ENCODE measurements at regions not wholly inside any gene's neighbourhood (a gene's known extent, or its start where the extent isn't known, plus 50 kb on each side); places are given as distances from the start of the nearest gene placed in this dataset.

DNA sequence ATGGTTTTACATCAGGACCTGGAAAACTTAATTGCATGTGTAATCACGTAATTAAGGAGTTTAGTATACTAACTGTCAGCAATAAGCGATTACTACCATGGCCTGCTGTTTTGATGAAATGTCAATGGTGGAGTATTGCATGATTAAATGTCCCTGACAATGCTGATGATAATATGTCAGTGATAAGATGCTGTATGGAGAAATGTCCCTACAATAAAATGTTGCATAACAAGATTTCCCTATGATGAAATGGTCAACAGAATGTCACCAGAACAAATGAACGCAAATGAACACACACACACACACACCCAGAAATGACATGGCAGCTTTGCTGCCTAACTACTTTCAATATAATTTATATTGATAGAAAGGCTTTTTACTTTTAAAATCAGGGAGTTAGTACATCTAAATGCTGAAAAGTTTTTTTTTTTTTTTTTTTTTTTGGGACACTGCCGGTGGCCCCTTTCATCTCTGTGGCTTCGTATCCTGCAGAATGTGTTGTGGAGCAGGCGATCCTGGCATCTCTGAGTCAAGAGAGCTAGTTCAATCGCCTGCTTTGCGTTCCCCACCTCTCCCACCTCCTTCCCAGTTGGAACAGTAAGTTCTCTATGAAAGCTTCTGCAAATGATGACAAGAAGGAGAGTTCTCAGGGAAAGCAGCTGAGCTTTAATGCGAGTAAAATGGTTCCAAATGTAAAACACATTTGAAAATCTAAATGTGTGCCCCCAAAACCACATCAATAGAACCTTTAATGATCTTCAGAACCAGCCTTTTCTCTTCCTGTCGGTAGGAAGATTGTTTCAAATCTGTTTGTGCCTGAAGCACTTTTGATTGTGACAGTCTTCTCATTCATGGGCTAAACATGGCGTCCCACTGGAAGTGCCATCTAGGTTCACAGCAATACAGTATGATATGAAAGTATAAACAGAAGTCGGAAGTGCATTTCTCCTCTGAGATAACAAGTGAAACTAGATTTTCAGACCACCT lies 170.1 kb upstream of the GBE1 start:
- TF ChIP-seq CTCF (IDR thresholded peaks at IDR 0.05; ENCODE audit: insufficient read depth, low read depth, low read length), result no peak
- ChIA-PET POLR2A (no interaction called here), CTCF (no interaction called here)
- DNase-seq (ENCODE audit: low read depth), result no peak
- no peaks in the 10 kb centered on the region for H3K36me3 ChIP-seq (ENCODE audit: control insufficient read depth, insufficient read depth, low read length)
- H3K4me3 ChIP-seq (ENCODE audit: low read depth, low read length), result no peak overlapping the region
- H3K27me3 ChIP-seq (ENCODE audit: control insufficient read depth, insufficient read depth, low read length), result no peaks in the 10 kb centered on the region

GRCh38 chr3:81929697-81930096 lies 168.3 kb upstream of the GBE1 start:
- H3K36me3 ChIP-seq (ENCODE audit: control insufficient read depth, insufficient read depth, low read length), result no peaks in the 10 kb centered on the region
- CTCF ChIA-PET, result no interaction called here
- no peak overlapping the region for H3K4me3 ChIP-seq (ENCODE audit: low read depth, low read length)
- POLR2A ChIA-PET, result no interaction called here
- H3K27me3 ChIP-seq (ENCODE audit: control insufficient read depth, insufficient read depth, low read length), result no peaks in the 10 kb centered on the region
- no peak for TF ChIP-seq CTCF (IDR thresholded peaks at IDR 0.05; ENCODE audit: insufficient read depth, low read depth, low read length)
- no peak for DNase-seq (ENCODE audit: low read depth)

- TF ChIP-seq CTCF (IDR thresholded peaks at IDR 0.05; ENCODE audit: insufficient read depth, low read depth, low read length), result no peak
- CTCF ChIA-PET, result interaction anchor here (1.2 kb wide), 1 partner anchor 17 kb away, joined by 3 read pairs; no protein-coding TSS in a partner anchor
- no peaks in the 10 kb centered on the region for H3K27me3 ChIP-seq (ENCODE audit: control insufficient read depth, insufficient read depth, low read length)
- H3K36me3 ChIP-seq (ENCODE audit: control insufficient read depth, insufficient read depth, low read length), result no peaks in the 10 kb centered on the region
- POLR2A ChIA-PET, result no interaction called here
- no peak for DNase-seq (ENCODE audit: low read depth)
- no peak overlapping the region for H3K4me3 ChIP-seq (ENCODE audit: low read depth, low read length)
Observed at GRCh38 chr3:81927811-81928210, 166.4 kb upstream of the GBE1 start.

GRCh38 chr3:81925385-81925784 lies 163.9 kb upstream of the GBE1 start:
- no peaks in the 10 kb centered on the region for H3K36me3 ChIP-seq (ENCODE audit: control insufficient read depth, insufficient read depth, low read length)
- CTCF ChIA-PET, result no interaction called here
- TF ChIP-seq CTCF (IDR thresholded peaks at IDR 0.05; ENCODE audit: insufficient read depth, low read depth, low read length), result no peak
- no peaks in the 10 kb centered on the region for H3K27me3 ChIP-seq (ENCODE audit: control insufficient read depth, insufficient read depth, low read length)
- no peak for DNase-seq (ENCODE audit: low read depth)
- H3K4me3 ChIP-seq (ENCODE audit: low read depth, low read length), result no peak overlapping the region
- POLR2A ChIA-PET, result no interaction called here

DNA sequence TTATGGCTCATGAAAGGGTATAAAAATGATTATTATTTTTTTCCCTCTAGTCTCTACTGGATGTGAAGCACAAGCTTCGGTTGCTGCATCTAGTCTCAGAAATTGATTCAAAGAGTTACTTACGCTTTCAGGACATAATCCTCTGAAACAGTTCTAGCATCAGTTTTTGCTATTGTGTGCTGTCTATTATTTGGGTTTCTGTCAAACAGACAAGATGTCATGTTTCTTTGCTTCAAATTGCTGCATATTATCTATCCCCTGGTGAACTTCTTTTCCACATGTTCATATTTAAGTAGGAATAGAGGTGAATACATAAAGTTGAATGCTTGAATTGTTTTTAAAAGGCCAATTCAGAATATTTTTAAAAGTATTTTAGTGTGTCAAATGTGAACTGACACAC lies 161.6 kb upstream of the GBE1 start:
- no peak for TF ChIP-seq CTCF (IDR thresholded peaks at IDR 0.05; ENCODE audit: insufficient read depth, low read depth, low read length)
- Histone ChIP-seq H3K27me3 (ENCODE audit: control insufficient read depth, insufficient read depth, low read length) (no peaks in the 10 kb centered on the region), H3K4me3 (ENCODE audit: low read depth, low read length) (no peak overlapping the region), H3K36me3 (ENCODE audit: control insufficient read depth, insufficient read depth, low read length) (no peaks in the 10 kb centered on the region)
- ChIA-PET CTCF (interaction anchor here (1.3 to 3.8 kb wide), 2 partner anchors 12 to 14 kb away, joined by 5 to 17 read pairs; no protein-coding TSS in a partner anchor), POLR2A (no interaction called here)
- no peak for DNase-seq (ENCODE audit: low read depth)
